GM19372 (cell line): ENCODE measurements at regions not wholly inside any gene's neighbourhood (a gene's known extent, or its start where the extent isn't known, plus 50 kb on each side); places are given as distances from the start of the nearest gene placed in this dataset.

ENCODE experiments used
- ATAC-seq: cut with Tn5 transposase; IDR thresholded peaks from one replicate; pipeline ENCODE4 v1.9.1; 2021; ENCODE audit warnings: mild to moderate bottlenecking, low read depth, moderate library complexity; ENCODE audit not compliant: unreplicated experiment

GRCh38 chr2:14520385-14520945 is 112.1 kb upstream of the LRATD1 start:
- ATAC-seq: no peak

DNA sequence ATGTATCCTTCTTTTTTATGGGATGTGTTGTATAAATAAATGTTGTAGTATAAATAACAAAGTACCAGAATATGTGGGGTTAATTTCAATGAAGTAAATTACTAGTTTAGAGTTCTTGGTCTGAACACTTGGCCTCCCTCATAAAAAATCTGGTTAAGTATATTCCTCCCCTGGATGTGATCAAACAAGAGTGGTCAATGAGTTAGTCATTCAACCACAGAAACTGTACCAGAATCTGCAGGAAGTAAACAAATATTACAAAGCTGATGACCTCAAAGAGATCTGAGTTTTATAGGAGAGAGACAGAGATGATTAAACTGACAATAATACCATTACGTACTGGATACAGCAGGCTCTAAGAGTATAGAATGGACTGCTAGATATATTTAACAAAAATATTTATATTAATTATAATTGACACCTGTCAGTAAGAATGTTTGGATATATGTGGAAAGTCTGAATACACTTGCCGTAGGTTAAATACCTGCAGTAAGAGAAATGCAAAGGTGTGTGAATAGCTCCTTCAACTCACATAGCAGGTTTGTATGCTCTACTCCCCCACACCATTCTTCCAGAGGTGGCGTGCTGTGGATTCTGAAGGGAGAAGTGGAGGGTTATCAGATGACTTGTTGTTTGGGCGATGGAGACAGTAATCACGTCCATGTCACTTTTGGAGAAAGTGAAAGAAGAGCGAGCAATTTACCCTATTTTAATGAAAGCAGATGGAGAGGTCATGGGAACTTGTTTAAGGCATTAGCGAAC is 108.3 kb upstream of the LRATD1 start:
- ATAC-seq: no peak

GRCh38 chr2:14524803-14525080 is 107.8 kb upstream of the LRATD1 start:
- no peak for ATAC-seq

DNA sequence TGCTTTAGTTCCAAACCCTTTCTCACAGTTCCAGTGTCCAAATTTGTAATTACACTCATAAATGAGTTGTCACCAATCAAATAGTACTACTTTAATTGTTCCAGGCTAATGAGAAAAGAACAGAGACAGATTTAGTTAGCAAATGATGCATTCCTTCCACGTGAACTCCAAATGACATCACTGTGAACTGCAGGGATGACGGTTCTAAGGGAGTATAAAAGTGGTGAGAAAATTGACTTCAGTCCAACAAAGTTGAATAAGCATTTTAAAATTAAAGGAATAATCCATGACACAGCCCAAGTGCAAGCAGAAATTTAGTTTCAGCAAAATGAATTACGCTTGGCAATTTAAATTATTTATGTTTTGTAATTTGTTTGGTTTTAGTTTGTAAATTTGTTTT is 102.0 kb upstream of the LRATD1 start:
- ATAC-seq: no peak

DNA sequence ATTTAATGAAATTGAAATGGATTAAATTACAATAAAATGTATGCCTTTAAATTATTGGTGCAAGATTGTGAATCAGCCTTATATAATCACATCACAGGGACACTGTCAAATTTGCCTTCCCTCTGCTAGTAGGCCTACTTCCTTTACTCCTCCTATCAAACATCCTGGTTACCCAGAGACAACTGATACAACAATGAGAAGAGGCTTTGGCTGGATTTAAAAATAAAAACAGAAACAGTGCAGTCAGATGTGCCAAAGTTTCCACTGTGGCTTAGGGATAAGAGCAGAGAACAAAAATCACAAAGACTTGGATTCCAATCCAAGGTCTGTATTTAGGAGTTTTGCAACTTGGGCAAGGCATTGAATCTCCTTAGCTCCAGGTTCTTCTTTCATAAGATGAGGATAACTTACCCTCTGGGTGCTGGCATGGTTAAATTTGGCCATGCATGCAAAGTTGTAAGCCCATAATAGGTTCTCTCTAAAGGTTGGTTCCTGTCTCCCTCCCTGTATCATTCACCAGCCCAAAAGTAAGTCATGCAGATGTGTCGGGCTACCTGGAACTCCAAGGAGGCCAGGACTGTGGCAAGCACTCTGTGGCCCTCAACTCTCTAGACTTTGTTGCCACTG is 99.3 kb upstream of the LRATD1 start:
- no peak for ATAC-seq

GRCh38 chr2:14535156-14535555 is 97.4 kb upstream of the LRATD1 start:
- no peak for ATAC-seq

- no peak for ATAC-seq
Measured at GRCh38 chr2:14536976-14537375, 95.5 kb upstream of the LRATD1 start.

GRCh38 chr2:14540015-14540414 is 92.5 kb upstream of the LRATD1 start:
- no peak for ATAC-seq

DNA sequence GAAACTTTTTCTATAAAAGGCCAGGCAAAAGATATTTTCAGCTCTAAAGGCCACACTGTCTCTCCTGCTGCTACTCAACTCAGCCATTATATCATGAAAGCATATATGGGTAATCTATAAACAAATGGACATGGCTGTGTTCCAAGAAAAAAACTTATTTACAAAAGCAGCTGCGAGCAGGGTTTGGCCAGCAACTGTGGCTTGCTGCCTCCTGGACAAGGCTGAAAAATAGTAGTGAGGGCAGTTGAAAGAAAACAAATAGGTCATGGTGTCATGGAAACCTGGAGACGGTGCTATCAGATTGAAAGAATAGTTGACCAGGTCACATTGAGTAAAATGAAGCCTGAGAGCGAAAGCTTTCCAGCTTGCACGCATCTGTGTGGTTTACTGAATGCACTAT is 89.2 kb upstream of the LRATD1 start:
- ATAC-seq: no peak

- ATAC-seq: no peak
Measured at GRCh38 chr2:14544247-14544646, 88.3 kb upstream of the LRATD1 start.

DNA sequence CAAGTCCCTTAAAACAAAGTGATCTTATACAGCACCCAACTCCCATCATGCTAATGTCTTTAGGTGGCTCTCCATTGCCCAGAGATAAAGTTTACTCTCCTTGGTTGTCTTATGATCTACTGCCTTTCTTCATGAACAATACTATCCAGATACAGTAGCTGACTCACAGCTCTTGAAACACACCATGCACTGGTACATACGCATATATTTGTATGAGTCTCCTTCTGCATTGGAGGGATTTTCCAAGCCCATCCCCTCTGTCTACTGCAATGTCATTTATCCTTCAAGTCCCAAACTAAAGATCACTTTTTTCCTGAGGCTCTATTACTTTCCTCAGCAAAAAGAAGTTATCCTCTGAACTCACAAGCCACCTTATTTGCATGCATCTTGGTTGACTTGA is 84.7 kb upstream of the LRATD1 start:
- ATAC-seq: no peak

GRCh38 chr2:14550658-14551057 is 81.9 kb upstream of the LRATD1 start:
- no peak for ATAC-seq

GRCh38 chr2:14551069-14551468 is 81.4 kb upstream of the LRATD1 start:
- ATAC-seq: no peak

- ATAC-seq: no peak
Measured at GRCh38 chr2:14552286-14552685, 80.2 kb upstream of the LRATD1 start.

DNA sequence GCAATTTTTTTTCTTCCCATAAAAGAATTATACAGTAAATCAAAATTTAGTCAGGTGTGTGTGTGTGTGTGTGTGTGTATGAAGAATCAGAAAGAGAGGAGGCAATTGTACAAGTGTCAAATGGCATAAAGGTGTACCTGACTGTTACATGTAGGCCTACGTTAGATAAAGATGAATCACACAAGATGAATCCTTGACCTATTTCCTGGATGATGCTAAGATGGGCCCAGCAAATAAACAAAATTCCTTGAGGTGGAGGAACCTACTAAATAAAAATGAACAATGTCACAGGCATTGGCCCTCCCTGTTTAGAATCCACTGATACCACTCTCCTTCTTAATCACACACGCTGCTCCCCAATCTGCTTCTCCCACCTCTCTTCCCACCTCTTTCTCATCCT is 79.7 kb upstream of the LRATD1 start:
- no peak for ATAC-seq

DNA sequence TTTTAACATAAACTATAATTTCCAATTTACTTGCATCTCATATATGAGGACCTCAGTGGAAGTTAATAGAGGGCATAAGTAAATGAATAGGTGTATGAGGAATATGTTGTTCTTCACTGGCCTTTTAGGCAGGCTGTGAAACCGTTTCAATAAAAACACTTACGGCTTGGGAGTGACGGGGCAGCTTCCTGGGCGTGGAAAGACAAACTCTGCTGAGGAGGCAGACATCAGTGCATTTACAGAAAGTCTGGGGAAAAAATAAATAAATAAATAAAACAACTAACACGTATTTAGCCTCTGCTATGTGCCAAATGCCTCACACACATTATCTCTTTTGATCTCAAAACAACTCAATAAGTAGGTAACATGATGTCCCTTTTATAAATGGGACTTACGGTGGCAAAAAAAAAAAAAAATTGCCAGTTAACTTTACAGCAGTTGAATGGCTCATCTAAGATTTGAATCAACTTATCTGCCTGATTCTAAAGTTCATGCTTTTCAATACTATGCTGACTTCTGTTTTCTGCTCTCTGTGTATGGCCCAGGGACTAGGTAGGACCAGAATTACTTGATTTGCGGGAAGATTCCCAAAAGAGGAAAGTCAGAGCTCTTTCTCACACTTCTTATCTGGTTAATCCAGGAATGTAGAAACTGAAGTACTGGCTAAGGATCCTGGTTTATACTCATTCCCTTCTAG is 77.5 kb upstream of the LRATD1 start:
- no peak for ATAC-seq

- no peak for ATAC-seq
Measured at GRCh38 chr2:14557111-14557510, 75.4 kb upstream of the LRATD1 start.

DNA sequence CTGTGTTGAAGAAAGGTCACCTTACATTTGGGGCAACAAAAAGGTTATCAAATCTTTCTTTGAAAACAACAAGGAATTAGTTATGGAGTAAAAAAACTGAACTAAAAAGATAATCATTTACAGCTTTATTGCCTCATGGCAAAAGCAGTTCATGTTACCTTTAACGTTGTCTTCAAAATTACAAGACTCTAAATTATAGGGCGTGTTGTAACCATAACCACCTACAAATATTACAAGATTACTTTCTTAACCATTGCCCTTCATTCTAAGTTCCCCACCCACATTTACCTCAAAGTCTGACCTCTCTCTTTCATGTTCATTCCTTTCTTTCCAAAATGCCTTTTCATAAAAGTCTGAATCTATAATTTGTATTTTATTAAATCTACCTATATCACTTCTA is 74.6 kb upstream of the LRATD1 start:
- ATAC-seq: no peak

- ATAC-seq: no peak
Measured at GRCh38 chr2:14558335-14558919, 74.1 kb upstream of the LRATD1 start.

- no peak for ATAC-seq
Measured at GRCh38 chr2:14560716-14561115, 71.8 kb upstream of the LRATD1 start.

GRCh38 chr2:14563324-14563723 is 69.2 kb upstream of the LRATD1 start:
- no peak for ATAC-seq
